ENCODE measurements at regions not wholly inside any gene's neighbourhood (a gene's known extent, or its start where the extent isn't known, plus 50 kb on each side); places are given as distances from the start of the nearest gene placed in this dataset.

- TF ChIP-seq POLR2A (IDR thresholded peaks at IDR 0.05): no peak
- TF ChIP-seq, protein P1, sequence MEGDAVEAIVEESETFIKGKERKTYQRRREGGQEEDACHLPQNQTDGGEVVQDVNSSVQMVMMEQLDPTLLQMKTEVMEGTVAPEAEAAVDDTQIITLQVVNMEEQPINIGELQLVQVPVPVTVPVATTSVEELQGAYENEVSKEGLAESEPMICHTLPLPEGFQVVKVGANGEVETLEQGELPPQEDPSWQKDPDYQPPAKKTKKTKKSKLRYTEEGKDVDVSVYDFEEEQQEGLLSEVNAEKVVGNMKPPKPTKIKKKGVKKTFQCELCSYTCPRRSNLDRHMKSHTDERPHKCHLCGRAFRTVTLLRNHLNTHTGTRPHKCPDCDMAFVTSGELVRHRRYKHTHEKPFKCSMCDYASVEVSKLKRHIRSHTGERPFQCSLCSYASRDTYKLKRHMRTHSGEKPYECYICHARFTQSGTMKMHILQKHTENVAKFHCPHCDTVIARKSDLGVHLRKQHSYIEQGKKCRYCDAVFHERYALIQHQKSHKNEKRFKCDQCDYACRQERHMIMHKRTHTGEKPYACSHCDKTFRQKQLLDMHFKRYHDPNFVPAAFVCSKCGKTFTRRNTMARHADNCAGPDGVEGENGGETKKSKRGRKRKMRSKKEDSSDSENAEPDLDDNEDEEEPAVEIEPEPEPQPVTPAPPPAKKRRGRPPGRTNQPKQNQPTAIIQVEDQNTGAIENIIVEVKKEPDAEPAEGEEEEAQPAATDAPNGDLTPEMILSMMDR (IDR thresholded peaks at IDR 0.05): no peak
These were observed 233.0 kb upstream of the RPS23 start for GRCh38 chr5:82511134-82511533.
